Hepatocyte (in vitro differentiated cells): ENCODE measurements at regions not wholly inside any gene's neighbourhood (a gene's known extent, or its start where the extent isn't known, plus 50 kb on each side); places are given as distances from the start of the nearest gene placed in this dataset.

ENCODE experiments used
- DNase-seq: peaks from one replicate; pipeline ENCODE4 v3.0.0-alpha.2; 2016; ENCODE audit warnings: low spot score
- H2AFZ ChIP-seq: fragments of 200-600 bp; sonication (generic); 2 replicates; pipeline ENCODE4 v1.6.0; 2016; ENCODE audit warnings: antibody characterized with exemption, mild to moderate bottlenecking
- H3K27ac ChIP-seq: fragments of 200-600 bp; sonication (generic); 2 replicates; pipeline ENCODE4 v1.5.1; 2016; ENCODE audit warnings: mild to moderate bottlenecking
- H3K27me3 ChIP-seq: fragments of 200-600 bp; sonication (generic); 2 replicates; pipeline ENCODE4 v1.6.1; 2016
- H3K36me3 ChIP-seq: fragments of 200-600 bp; sonication (generic); replicated peaks from 2 replicates; pipeline ENCODE4 v1.5.1; 2016; ENCODE audit warnings: low read depth; ENCODE audit not compliant: insufficient read depth
- H3K4me1 ChIP-seq: fragments of 200-600 bp; sonication (generic); 2 replicates; pipeline ENCODE4 v1.5.1; 2016; ENCODE audit warnings: mild to moderate bottlenecking, moderate library complexity; ENCODE audit not compliant: insufficient read depth
- H3K4me2 ChIP-seq: fragments of 200-600 bp; sonication (generic); 2 replicates; pipeline ENCODE4 v1.6.0; 2016
- H3K4me3 ChIP-seq: fragments of 200-600 bp; sonication (generic); 2 replicates; pipeline ENCODE4 v1.5.1; 2016; ENCODE audit warnings: mild to moderate bottlenecking
- H3K79me2 ChIP-seq: fragments of 200-600 bp; sonication (generic); 2 replicates; pipeline ENCODE4 v1.6.0; 2017; ENCODE audit warnings: mild to moderate bottlenecking
- H3K9me2 ChIP-seq: fragments of 200-600 bp; sonication (generic); replicated peaks from 2 replicates; pipeline ENCODE4 v1.6.0; 2017; ENCODE audit warnings: mild to moderate bottlenecking; ENCODE audit not compliant: insufficient read depth
- H3K9me3 ChIP-seq: fragments of 200-600 bp; sonication (generic); 2 replicates; pipeline ENCODE4 v1.5.1; 2016; ENCODE audit warnings: low read depth, mild to moderate bottlenecking
- H4K20me1 ChIP-seq: fragments of 200-600 bp; sonication (generic); 2 replicates; pipeline ENCODE4 v1.6.0; 2016; ENCODE audit warnings: mild to moderate bottlenecking; ENCODE audit not compliant: insufficient read depth, poor library complexity, severe bottlenecking
- CTCF ChIP-seq: fragments of 200-600 bp; sonication (generic); IDR thresholded peaks from 2 replicates; pipeline ENCODE4 v1.5.1; 2016; ENCODE audit warnings: antibody characterized with exemption, mild to moderate bottlenecking; ENCODE audit not compliant: poor library complexity
- EZH2 ChIP-seq: fragments of 200-600 bp; sonication (generic); IDR thresholded peaks from 2 replicates; pipeline ENCODE4 v1.6.1; 2016; ENCODE audit warnings: antibody characterized with exemption, mild to moderate bottlenecking, borderline replicate concordance
- EZH2phosphoT487 ChIP-seq: fragments of 200-600 bp; sonication (generic); IDR thresholded peaks from one replicate; pipeline ENCODE4 v1.6.1; 2018; ENCODE audit warnings: antibody characterized with exemption, mild to moderate bottlenecking, low read depth, moderate library complexity; ENCODE audit not compliant: unreplicated experiment, severe bottlenecking
- WGBS: methylation state at CpG from one replicate; pipeline ENCODE4 v1.1.6; 2016; ENCODE audit warnings: low lambda C conversion rate; ENCODE audit errors: missing lambda C conversion rate; 5-methylcytosine and 5-hydroxymethylcytosine counted together

DNA sequence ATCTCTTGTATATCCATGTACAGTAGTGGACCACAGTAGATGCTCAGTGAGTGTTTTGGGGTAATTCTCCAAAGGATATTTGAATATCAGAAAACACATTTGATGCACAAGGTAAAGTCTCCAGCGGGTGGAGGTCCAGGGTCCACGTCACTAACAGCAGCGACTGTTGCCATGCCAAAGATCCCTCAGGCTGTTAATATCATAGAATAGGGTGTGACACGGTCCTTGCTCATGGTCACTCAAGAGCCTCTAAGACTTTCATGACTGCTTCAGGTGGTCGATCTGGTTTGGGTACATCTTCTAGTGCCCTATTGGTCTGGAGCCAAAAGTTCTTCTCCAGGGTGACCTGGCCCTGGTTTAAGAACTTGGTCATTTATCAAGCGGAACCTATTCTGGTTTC lies 90.8 kb downstream of the OLIG3 start:
- no peaks in the 10 kb centered on the region for H3K27me3 ChIP-seq
- no peaks in the 10 kb centered on the region for H3K79me2 ChIP-seq
- no peak for DNase-seq
- WGBS = 96% methylated on average over 6 of the region's 6 CpGs
- H3K27ac ChIP-seq = no peak overlapping the region
- no peaks in the 10 kb centered on the region for H4K20me1 ChIP-seq
- no peaks in the 10 kb centered on the region for H3K9me2 ChIP-seq
- TF ChIP-seq CTCF (no peak), EZH2phosphoT487 (no peak), EZH2 (no peak)
- no peak overlapping the region for H3K4me2 ChIP-seq
- H3K4me1 ChIP-seq = no peaks in the 10 kb centered on the region
- H3K36me3 ChIP-seq = no peaks in the 10 kb centered on the region
- H3K9me3 ChIP-seq = no peaks in the 10 kb centered on the region
- no peak overlapping the region for H2AFZ ChIP-seq
- H3K4me3 ChIP-seq = no peak overlapping the region

- H3K27me3 ChIP-seq = no peaks in the 10 kb centered on the region
- no peaks in the 10 kb centered on the region for H3K9me2 ChIP-seq
- H3K9me3 ChIP-seq = no peaks in the 10 kb centered on the region
- no peak overlapping the region for H3K27ac ChIP-seq
- no peaks in the 10 kb centered on the region for H3K36me3 ChIP-seq
- H3K4me3 ChIP-seq = no peak overlapping the region
- no peaks in the 10 kb centered on the region for H3K4me1 ChIP-seq
- WGBS = 66% methylated on average over 2 of the region's 2 CpGs
- no peak overlapping the region for H2AFZ ChIP-seq
- no peak for DNase-seq
- no peak for TF ChIP-seq CTCF
- TF ChIP-seq EZH2 = no peak
- TF ChIP-seq EZH2phosphoT487 = no peak
- H3K4me2 ChIP-seq = no peak overlapping the region
- H3K79me2 ChIP-seq = no peaks in the 10 kb centered on the region
- H4K20me1 ChIP-seq = no peaks in the 10 kb centered on the region
Observed at GRCh38 chr6:137402143-137402680, 92.0 kb downstream of the OLIG3 start.

GRCh38 chr6:137401088-137401487 lies 93.1 kb downstream of the OLIG3 start:
- Histone ChIP-seq H3K27me3 (no peaks in the 10 kb centered on the region), H3K9me3 (no peaks in the 10 kb centered on the region), H3K4me3 (no peak overlapping the region), H3K4me1 (no peaks in the 10 kb centered on the region), H3K36me3 (no peaks in the 10 kb centered on the region), H3K27ac (no peak overlapping the region), H3K79me2 (no peaks in the 10 kb centered on the region), H4K20me1 (no peaks in the 10 kb centered on the region), H3K4me2 (no peak overlapping the region), H2AFZ (no peak overlapping the region), H3K9me2 (no peaks in the 10 kb centered on the region)
- 76% methylated on average over 4 of the region's 4 CpGs for WGBS
- TF ChIP-seq EZH2 (no peak), CTCF (no peak), EZH2phosphoT487 (no peak)
- DNase-seq = no peak

- no peak for DNase-seq
- 91% methylated on average over 9 of the region's 9 CpGs for WGBS
- no peak overlapping the region for H2AFZ ChIP-seq
Observed at GRCh38 chr6:137399881-137400443, 94.2 kb downstream of the OLIG3 start.

More at GRCh38 chr6:137399881-137400443, 94.2 kb downstream of the OLIG3 start:
- H3K27ac ChIP-seq = no peak overlapping the region
- TF ChIP-seq CTCF = no peak
- no peak for TF ChIP-seq EZH2
- no peak for TF ChIP-seq EZH2phosphoT487
- no peak overlapping the region for H3K4me3 ChIP-seq
- no peaks in the 10 kb centered on the region for H3K4me1 ChIP-seq
- no peaks in the 10 kb centered on the region for H3K9me3 ChIP-seq
- H4K20me1 ChIP-seq = no peaks in the 10 kb centered on the region
- H3K79me2 ChIP-seq = no peaks in the 10 kb centered on the region
- H3K9me2 ChIP-seq = no peaks in the 10 kb centered on the region
- no peaks in the 10 kb centered on the region for H3K36me3 ChIP-seq
- no peak overlapping the region for H3K4me2 ChIP-seq
- H3K27me3 ChIP-seq = no peaks in the 10 kb centered on the region
